Immature natural killer cell (primary cell): ENCODE measurements at regions not wholly inside any gene's neighbourhood (a gene's known extent, or its start where the extent isn't known, plus 50 kb on each side); places are given as distances from the start of the nearest gene placed in this dataset.

Source experiments
- DNase-seq, 3 donors: peaks; one replicate each; pipeline ENCODE4 v3.0.0; 2022; ENCODE audit warnings: mixed read lengths in 1 of 3
- H3K27ac Mint-ChIP-seq, 6 donors: one replicate each; pipeline ENCODE4 v1.8.0; 2020; ENCODE audit warnings: mixed read lengths in 6 of 6, mild to moderate bottlenecking in 5 of 6, inconsistent platforms in 4 of 6, moderate library complexity in 3 of 6
- H3K27me3 Mint-ChIP-seq, 3 donors: one replicate each; pipeline ENCODE4 v1.8.0; 2020 to 2021; ENCODE audit warnings: low read depth in 3 of 3, mild to moderate bottlenecking in 3 of 3, mixed read lengths in 3 of 3, moderate library complexity in 3 of 3, inconsistent platforms in 1 of 3
- H3K36me3 Mint-ChIP-seq, 3 donors: one replicate each; pipeline ENCODE4 v1.8.0; 2020; ENCODE audit warnings: mixed read lengths in 3 of 3, inconsistent platforms in 2 of 3, mild to moderate bottlenecking in 2 of 3
- H3K4me1 Mint-ChIP-seq, 2 donors: one replicate each; pipeline ENCODE4 v1.8.0; 2020; ENCODE audit warnings: inconsistent platforms in 2 of 2, mild to moderate bottlenecking in 2 of 2, mixed read lengths in 2 of 2, moderate library complexity in 1 of 2
- H3K4me3 Mint-ChIP-seq, 5 donors: one replicate each; pipeline ENCODE4 v1.8.0; 2020; ENCODE audit warnings: mild to moderate bottlenecking in 5 of 5, mixed read lengths in 5 of 5, inconsistent platforms in 3 of 5, moderate library complexity in 3 of 5
- H3K9me3 Mint-ChIP-seq, 6 donors: one replicate each; pipeline ENCODE4 v1.8.0; 2020; ENCODE audit warnings: mild to moderate bottlenecking in 6 of 6, mixed read lengths in 6 of 6, inconsistent platforms in 4 of 6, moderate library complexity in 3 of 6

DNA sequence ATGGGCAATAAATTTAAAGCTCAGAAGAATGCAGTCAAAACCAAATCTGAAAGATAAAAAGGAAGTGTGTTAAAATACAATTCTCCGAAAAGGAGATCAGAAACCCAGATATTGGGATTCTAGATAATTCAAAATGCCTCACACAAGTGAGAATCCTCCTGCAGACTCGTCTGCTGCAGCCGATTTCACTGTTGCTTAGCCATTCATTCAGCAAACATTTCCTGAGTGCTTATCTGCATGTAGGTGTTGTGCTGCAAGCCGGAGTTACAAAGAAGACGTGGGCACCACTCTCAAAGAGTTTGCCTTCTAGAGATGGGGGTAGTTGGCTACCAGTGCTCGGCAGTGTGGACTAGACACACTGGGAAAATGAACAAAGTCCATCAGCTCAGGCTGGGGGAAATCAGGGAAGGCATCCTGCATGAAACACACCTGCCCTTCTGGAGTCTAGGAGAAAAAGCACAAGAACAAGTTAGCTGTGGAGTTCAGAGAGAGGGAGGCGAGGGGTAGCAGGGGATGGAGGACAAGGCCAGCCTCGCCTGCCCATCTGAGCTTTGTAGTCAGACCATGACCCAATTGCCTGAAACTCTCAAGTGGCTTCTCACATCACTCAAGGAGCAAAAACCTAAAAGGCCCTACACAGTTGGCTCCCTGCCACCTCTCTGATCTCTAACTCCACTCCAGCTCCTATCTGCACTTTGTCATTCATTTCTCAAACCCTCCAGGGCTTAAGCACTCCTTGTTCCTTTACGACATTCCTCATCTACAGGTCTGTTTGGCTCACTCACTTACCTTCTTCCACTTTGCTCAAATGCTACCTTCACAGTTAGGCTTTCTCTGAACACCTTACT is 310.0 kb upstream of the DDHD1 start:
- Mint-ChIP-seq H3K27me3 (peaks cover 2 to 5% (median 4%) of the 10 kb centered on the region in 3 donors), H3K4me1 (peaks cover 2 to 13% of the 10 kb centered on the region in 2 donors), H3K36me3 (peaks cover 0 to 3% (median 2%) of the 10 kb centered on the region in 3 donors), H3K27ac (no peak overlapping the region), H3K4me3 (no peak overlapping the region), H3K9me3 (peaks cover 2 to 35% (median 8%) of the 10 kb centered on the region in 6 donors)
- DNase-seq = no peak

DNA sequence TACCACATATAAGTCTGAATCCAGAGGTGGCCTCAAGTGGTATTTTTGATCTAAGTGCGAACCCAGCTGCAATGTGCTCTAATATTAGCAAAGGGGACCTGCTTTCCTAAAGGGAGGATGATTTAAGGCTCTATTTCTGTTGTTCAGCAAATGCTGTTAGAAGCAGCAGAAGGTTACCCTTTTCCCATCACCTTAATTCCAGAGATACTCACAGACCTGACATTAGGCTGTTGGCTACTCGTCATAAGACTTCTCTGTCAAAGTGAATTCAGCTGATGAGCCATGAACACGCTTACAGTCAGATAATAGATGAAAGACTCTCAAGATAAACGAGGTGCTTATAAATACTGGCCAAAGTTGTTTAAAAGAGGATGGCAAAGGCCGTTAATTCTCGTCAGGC is 308.7 kb upstream of the DDHD1 start:
- Mint-ChIP-seq H3K9me3 (peaks cover 2 to 35% (median 8%) of the 10 kb centered on the region in 6 donors), H3K4me3 (no peak overlapping the region), H3K4me1 (peaks cover 2 to 13% of the 10 kb centered on the region in 2 donors), H3K36me3 (peaks cover 0 to 3% (median 2%) of the 10 kb centered on the region in 3 donors), H3K27ac (no peak overlapping the region), H3K27me3 (peaks cover 2 to 5% (median 4%) of the 10 kb centered on the region in 3 donors)
- no peak for DNase-seq

DNA sequence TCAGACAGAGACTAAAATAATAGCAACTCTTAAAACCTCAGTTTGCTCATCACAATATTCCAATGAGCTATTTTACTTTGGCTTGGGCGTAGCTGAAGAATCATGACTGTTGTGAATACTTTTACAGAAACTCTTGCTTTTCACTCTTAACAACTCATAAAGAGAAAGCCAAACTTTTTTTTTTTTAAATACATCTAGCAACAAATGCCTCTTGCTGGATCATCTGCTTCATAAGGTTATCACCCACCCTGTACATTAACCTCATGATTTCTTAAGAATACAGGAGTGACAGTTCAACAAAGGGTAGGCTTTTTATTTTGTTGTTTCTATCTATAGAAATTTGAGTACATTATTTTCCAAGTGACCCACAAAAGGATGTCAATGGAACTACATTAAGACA is 307.4 kb upstream of the DDHD1 start:
- no peak for DNase-seq
- Mint-ChIP-seq H3K4me3 (no peak overlapping the region), H3K27ac (no peak overlapping the region), H3K36me3 (peaks cover 0 to 3% (median 2%) of the 10 kb centered on the region in 3 donors), H3K27me3 (peaks cover 2 to 5% (median 4%) of the 10 kb centered on the region in 3 donors), H3K4me1 (peaks cover 2 to 13% of the 10 kb centered on the region in 2 donors), H3K9me3 (peaks cover 2 to 32% (median 8%) of the 10 kb centered on the region in 6 donors)

DNA sequence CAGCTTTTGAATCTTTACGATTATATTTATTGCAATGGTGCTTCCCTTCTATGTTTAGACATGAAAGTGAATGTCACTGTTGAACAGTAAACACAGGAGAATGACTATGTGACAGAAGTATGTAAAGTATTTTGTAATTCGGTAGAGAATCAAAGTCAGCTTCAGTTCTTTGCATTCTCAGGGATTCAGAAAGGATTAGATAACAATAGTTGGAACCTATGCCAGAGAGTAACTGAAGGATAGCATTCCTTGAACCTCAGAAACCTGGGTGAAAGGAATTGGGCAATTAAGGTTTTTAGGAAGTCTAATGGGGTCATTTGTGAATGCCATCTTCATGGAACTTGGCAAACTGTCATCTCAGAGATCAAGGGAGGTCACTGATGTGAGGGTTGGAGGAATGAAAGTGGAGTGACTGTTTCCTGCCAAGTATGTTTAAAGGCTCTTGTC is 305.3 kb upstream of the DDHD1 start:
- DNase-seq = no peak
- peaks cover 0 to 16% (median 5%) of the 10 kb centered on the region in 6 donors for H3K9me3 Mint-ChIP-seq
- H3K36me3 Mint-ChIP-seq = no peaks in the 10 kb centered on the region
- peaks cover 2 to 13% of the 10 kb centered on the region in 2 donors for H3K4me1 Mint-ChIP-seq
- no peak overlapping the region for H3K4me3 Mint-ChIP-seq
- H3K27ac Mint-ChIP-seq = no peak overlapping the region
- H3K27me3 Mint-ChIP-seq = peaks cover 0 to 2% (median 2%) of the 10 kb centered on the region in 3 donors

DNA sequence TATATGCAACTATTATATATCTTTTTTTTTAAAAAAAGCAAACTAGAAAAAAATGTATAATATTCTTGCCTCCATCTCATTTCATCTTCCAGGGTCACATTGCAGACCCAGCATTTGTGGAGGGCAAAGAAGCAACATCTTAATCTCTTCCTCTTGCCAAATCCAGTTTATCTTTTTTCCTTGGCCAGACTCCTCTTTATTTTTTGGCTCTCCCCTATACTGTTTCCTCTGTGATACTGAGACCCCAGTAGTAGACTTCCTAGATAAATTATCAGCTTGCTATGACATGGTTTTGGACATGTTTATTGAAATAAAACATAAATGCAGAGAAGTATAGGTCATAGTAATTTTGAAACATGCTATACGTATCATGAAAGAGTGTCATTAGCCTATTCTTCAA is 303.8 kb upstream of the DDHD1 start:
- peaks cover 2 to 11% of the 10 kb centered on the region in 2 donors for H3K4me1 Mint-ChIP-seq
- no peak for DNase-seq
- no peak overlapping the region for H3K4me3 Mint-ChIP-seq
- peaks cover 0 to 2% (median 0%) of the 10 kb centered on the region in 3 donors for H3K27me3 Mint-ChIP-seq
- H3K27ac Mint-ChIP-seq = no peak overlapping the region
- H3K9me3 Mint-ChIP-seq = peaks cover 0 to 10% (median 4%) of the 10 kb centered on the region in 6 donors
- no peaks in the 10 kb centered on the region for H3K36me3 Mint-ChIP-seq

DNA sequence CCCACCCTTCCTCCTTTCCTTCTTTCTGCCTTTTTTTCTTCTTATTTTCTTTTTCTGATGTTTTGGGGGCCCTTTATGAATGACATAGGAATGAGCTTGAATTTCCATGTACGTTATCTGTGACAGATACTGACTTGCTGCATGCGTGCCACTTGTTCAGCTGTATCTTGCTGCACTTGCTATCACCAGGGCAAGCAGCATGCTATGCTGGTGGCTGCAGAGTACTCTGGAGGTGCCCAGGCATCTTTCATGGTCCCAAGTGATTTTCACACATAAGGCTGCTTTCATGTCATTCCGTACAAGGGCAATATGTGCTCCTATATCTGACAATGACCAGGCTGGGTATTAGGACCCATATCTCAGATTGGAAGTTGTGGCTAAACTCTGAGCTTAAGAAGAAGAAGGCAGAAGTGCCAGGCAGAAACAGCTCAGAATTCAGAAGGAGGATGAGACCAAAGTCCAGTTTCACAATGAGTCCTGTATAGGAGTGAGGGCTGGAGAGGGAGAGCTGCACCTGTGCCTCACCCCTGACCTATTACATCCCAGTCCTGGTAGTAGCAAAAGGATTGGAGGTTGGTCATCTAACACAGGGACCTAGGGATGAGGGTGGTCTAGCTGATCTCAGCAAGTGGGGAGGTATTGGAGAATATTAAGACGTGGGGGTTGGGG is 299.0 kb upstream of the DDHD1 start:
- peaks cover 0 to 10% (median 4%) of the 10 kb centered on the region in 6 donors for H3K9me3 Mint-ChIP-seq
- H3K4me1 Mint-ChIP-seq = no peaks in the 10 kb centered on the region
- H3K4me3 Mint-ChIP-seq = no peak overlapping the region
- no peak for DNase-seq
- H3K27ac Mint-ChIP-seq = no peak overlapping the region
- no peaks in the 10 kb centered on the region for H3K27me3 Mint-ChIP-seq
- no peaks in the 10 kb centered on the region for H3K36me3 Mint-ChIP-seq

DNA sequence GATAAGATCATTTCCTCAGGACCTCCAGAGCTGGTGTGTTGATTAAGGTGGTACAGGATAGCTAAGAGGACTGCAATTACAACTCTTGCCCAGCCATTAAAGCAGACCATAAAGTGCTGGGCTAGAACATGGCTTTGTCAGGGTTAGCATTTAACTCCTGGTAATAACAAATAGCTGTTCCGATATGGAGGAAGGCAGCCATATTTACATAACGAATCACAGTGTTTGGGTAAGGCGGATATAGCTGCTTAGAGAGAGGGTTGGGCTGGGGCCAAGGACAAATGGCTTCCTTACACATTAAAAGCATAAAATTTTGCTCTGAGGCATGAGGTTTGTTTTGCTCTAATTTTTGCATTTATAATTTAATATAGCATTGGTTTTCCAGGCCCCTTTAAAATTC is 297.7 kb upstream of the DDHD1 start:
- peaks cover 0 to 20% (median 4%) of the 10 kb centered on the region in 6 donors for H3K9me3 Mint-ChIP-seq
- DNase-seq = no peak
- no peaks in the 10 kb centered on the region for H3K27me3 Mint-ChIP-seq
- peaks cover 0 to 3% (median 0%) of the 10 kb centered on the region in 3 donors for H3K36me3 Mint-ChIP-seq
- no peak overlapping the region for H3K27ac Mint-ChIP-seq
- no peaks in the 10 kb centered on the region for H3K4me1 Mint-ChIP-seq
- no peak overlapping the region for H3K4me3 Mint-ChIP-seq

DNA sequence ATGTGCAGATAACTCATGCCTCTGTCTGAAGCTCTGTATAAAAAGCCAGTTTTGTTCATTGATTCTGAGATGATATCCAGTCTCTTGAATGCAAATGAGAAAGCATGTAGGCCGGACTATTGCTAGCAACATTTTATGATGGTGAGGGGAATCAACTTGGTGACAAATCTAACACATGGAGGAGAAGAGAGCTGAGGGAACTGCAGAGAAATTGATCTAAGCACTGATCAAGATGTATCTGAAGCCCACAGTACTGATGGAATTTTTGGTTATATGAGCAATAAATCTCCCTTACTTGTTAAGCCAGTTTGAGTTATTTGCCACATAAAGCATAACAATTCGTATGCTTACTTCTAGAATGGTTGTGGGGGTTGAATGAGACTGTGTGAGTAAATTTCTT is 295.6 kb upstream of the DDHD1 start:
- H3K4me1 Mint-ChIP-seq = no peaks in the 10 kb centered on the region
- no peaks in the 10 kb centered on the region for H3K27me3 Mint-ChIP-seq
- DNase-seq = no peak
- peaks cover 0 to 33% (median 7%) of the 10 kb centered on the region in 6 donors for H3K9me3 Mint-ChIP-seq
- no peak overlapping the region for H3K4me3 Mint-ChIP-seq
- no peak overlapping the region for H3K27ac Mint-ChIP-seq
- peaks cover 3 to 5% (median 3%) of the 10 kb centered on the region in 3 donors for H3K36me3 Mint-ChIP-seq

DNA sequence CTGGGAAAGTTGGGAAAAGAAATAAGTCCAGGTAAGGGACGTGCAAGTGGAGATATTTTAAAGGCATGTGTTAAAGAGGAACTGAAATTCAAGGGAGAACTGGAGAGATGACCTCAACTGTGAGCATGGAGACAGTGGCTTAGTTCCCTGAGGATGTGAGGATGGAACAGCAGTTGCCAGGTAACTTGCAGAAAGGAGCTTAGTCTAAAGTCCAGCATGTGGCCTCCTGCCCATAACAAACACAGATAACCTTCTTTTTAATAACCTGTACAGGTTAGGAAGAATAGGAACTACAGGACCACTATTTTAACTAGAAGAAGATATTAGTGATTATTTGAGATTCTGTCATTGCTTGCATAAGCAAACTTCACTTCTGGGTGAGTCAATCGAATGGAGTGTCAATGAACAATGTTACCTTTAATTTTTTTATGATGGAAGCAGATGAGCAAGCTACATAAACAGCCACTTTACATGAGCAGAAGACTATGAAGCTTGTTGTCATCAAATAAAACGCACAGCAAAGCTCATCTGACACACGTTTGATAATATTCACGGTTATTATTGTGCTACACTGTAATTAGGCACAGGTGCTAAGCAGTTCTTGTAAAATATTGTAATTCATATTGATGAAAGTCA is 291.7 kb upstream of the DDHD1 start:
- peaks cover 0 to 2% (median 0%) of the 10 kb centered on the region in 3 donors for H3K27me3 Mint-ChIP-seq
- no peak overlapping the region for H3K27ac Mint-ChIP-seq
- H3K4me3 Mint-ChIP-seq = no peak overlapping the region
- no peak for DNase-seq
- H3K4me1 Mint-ChIP-seq = no peaks in the 10 kb centered on the region
- H3K9me3 Mint-ChIP-seq = peaks cover 0 to 56% (median 7%) of the 10 kb centered on the region in 6 donors
- H3K36me3 Mint-ChIP-seq = peaks cover 3 to 5% (median 3%) of the 10 kb centered on the region in 3 donors

DNA sequence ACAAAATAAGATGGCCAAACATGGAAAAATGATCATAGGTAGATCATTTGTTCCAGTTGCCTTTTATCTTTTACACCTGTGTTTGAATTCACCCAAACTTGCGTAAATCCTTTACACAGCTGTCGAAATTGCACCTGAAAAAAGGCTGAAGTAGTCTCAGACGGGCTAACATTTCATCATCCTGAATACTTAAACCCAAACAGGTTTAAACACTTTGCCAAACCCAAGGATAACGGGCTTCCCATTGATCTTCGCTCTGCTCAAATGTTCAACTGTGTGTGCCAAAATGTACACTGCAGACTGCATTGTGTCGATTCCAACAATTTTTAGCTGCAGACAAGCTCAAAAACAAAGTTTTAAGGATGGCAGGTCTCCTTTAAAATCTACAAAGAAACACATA is 288.7 kb upstream of the DDHD1 start:
- DNase-seq = no peak
- Mint-ChIP-seq H3K9me3 (peaks cover 3 to 58% (median 6%) of the 10 kb centered on the region in 6 donors), H3K4me1 (no peaks in the 10 kb centered on the region), H3K27me3 (peaks cover 0 to 2% (median 0%) of the 10 kb centered on the region in 3 donors), H3K36me3 (peaks cover 3 to 5% (median 3%) of the 10 kb centered on the region in 3 donors), H3K27ac (no peak overlapping the region), H3K4me3 (no peak overlapping the region)

DNA sequence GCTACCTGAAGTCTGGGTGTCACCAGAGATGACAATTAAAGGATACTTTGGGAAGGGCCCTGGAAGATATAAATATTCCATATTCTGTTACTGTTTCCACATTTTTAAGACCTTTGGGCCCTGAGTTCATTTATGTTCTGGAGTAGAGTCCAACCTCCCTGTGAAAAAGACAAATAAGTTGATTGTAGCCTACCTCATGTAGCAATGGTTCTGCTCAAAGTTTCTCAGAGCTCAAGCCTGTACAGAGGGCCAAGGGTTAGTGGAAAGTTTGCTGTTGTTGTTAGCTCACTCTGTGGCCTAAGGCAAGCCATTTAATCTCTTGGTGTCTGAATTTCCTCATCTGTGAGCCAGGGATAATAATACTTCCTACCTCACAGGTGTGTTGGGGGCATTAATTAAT is 284.7 kb upstream of the DDHD1 start:
- Mint-ChIP-seq H3K9me3 (peaks cover 1 to 34% (median 6%) of the 10 kb centered on the region in 6 donors), H3K36me3 (no peaks in the 10 kb centered on the region), H3K27me3 (peaks cover 0 to 4% (median 0%) of the 10 kb centered on the region in 3 donors), H3K4me3 (no peak overlapping the region), H3K27ac (no peak overlapping the region), H3K4me1 (no peaks in the 10 kb centered on the region)
- DNase-seq = no peak

DNA sequence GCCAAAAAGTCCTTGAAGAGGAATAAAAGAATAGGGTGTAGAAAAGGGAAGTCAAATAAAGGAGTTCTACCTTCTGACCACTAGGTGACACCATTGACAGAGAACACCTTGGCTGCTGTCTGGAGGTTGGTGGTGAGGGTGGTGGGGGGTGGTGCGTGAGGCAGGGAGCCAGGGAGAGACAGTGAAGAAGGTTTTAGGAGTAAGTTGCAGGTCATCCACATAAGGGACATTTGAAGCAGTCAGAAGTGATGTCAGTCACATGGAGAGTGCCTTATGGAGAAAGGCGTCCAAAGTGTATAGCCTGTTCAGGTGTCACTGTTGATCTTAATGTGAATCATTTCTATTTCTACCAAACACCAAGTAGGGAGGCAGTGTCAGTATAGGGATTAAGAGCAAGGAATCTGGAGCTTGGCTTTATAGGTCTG is 279.3 kb upstream of the DDHD1 start:
- peaks cover 0 to 2% (median 0%) of the 10 kb centered on the region in 3 donors for H3K27me3 Mint-ChIP-seq
- H3K4me1 Mint-ChIP-seq = no peaks in the 10 kb centered on the region
- no peak overlapping the region for H3K4me3 Mint-ChIP-seq
- H3K9me3 Mint-ChIP-seq = peaks cover 0 to 42% (median 9%) of the 10 kb centered on the region in 6 donors
- no peak for DNase-seq
- H3K27ac Mint-ChIP-seq = no peak overlapping the region
- no peaks in the 10 kb centered on the region for H3K36me3 Mint-ChIP-seq

DNA sequence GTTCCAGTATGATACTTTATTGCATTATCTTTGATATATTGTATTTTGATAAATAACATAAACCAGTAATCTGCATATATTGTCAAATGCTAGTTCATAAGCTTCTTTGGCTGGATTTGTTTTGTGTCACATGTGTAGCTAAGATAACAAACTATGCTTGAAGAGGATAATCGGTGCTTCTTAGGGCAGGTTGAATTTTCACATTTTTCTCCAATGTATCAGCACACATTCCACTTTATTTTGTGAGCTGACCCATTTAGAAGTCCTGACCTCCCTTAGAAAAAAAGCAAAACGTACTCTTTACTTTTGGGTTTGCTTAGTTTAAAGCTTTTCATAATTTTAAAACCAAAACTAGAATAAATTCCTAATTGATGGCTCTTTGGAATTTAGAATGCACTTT is 277.7 kb upstream of the DDHD1 start:
- H3K9me3 Mint-ChIP-seq = peaks cover 8 to 53% (median 15%) of the 10 kb centered on the region in 6 donors
- DNase-seq = no peak
- H3K27me3 Mint-ChIP-seq = peaks cover 0 to 2% (median 0%) of the 10 kb centered on the region in 3 donors
- no peaks in the 10 kb centered on the region for H3K36me3 Mint-ChIP-seq
- H3K4me1 Mint-ChIP-seq = no peaks in the 10 kb centered on the region
- H3K4me3 Mint-ChIP-seq = no peak overlapping the region
- H3K27ac Mint-ChIP-seq = no peak overlapping the region
